Keratinocyte (primary cell): ENCODE measurements at regions not wholly inside any gene's neighbourhood (a gene's known extent, or its start where the extent isn't known, plus 50 kb on each side); places are given as distances from the start of the nearest gene placed in this dataset.

ENCODE experiments used
- CTCF ChIP-seq, 3 experiments: IDR thresholded peaks in 1 of 3; conservative IDR thresholded peaks in 1 of 3; optimal IDR thresholded peaks in 1 of 3; 2 replicates in 2 of 3; 3 replicates in 1 of 3; pipeline versions ENCODE3 to v1.5.1; 2011; ENCODE audit warnings: low read length in 3 of 3, mild to moderate bottlenecking in 3 of 3, moderate library complexity in 2 of 3, control low read depth in 1 of 3, inconsistent platforms in 1 of 3; ENCODE audit not compliant: insufficient read depth in 2 of 3; ENCODE audit errors: extremely low read depth in 1 of 3
- EZH2 ChIP-seq: IDR thresholded peaks from one replicate; pipeline ENCODE4 v1.6.1; 2012; ENCODE audit warnings: inconsistent platforms, mild to moderate bottlenecking, low read length, moderate library complexity

- no peak for TF ChIP-seq CTCF (optimal IDR thresholded peaks at IDR 0.05 in 1 of 3, IDR thresholded peaks at IDR 0.05 in 1 of 3, conservative IDR thresholded peaks at IDR 0.05 in 1 of 3; ENCODE audit: extremely low read depth in 1 of 3, insufficient read depth in 2 of 3, low read length in 3 of 3)
- TF ChIP-seq EZH2, result no peak
These were observed 167.8 kb downstream of the PAWR start for GRCh38 chr12:79522989-79523386.
